ENCODE measurements at regions not wholly inside any gene's neighbourhood (a gene's known extent, or its start where the extent isn't known, plus 50 kb on each side); places are given as distances from the start of the nearest gene placed in this dataset.

DNA sequence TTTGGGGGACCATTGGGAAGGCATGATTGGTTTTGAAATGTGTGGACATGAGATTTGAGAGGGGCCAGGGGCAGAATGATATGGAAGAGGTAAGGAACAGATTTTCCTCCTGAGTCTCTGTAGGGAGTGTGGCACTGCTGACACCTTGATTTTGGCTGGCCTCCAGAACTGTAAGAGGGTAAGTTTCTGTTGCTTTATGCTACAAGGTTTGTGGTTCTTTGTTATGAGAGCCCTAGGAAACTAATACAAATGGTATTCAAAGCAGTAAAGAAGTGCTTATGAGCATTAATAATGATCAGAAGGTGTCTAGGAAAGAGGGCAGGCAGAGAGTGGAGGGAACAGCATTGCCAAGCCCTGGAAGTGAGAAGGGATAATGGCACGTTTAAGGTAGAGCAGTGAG lies 574.3 kb upstream of the NXPH2 start:
- no peak for ATAC-seq
- Histone ChIP-seq H3K36me3 (ENCODE audit: control insufficient read depth, insufficient read depth, low read length) (no peaks in the 10 kb centered on the region), H3K4me1 (ENCODE audit: control insufficient read depth, insufficient read depth, low read length) (no peaks in the 10 kb centered on the region), H3K27ac (ENCODE audit: low read length) (no peak overlapping the region), H3K9me3 (ENCODE audit: control insufficient read depth, insufficient read depth, low read depth, low read length) (no peaks in the 10 kb centered on the region), H3K27me3 (ENCODE audit: control insufficient read depth, insufficient read depth, low read length) (no peaks in the 10 kb centered on the region), H3K4me3 (ENCODE audit: low read depth in 2 of 2, low read length in 2 of 2) (no peak overlapping the region)
- TF ChIP-seq TCF7L2 (IDR thresholded peaks at IDR 0.05; ENCODE audit: low read depth, low read length) (no peak), SIN3A (IDR thresholded peaks at IDR 0.05; ENCODE audit: borderline replicate concordance, insufficient read depth, low read depth, low read length) (no peak), POLR2AphosphoS5 (IDR thresholded peaks at IDR 0.05; ENCODE audit: low read depth, low read length) (no peak)
- TF ChIP-seq, protein P1, sequence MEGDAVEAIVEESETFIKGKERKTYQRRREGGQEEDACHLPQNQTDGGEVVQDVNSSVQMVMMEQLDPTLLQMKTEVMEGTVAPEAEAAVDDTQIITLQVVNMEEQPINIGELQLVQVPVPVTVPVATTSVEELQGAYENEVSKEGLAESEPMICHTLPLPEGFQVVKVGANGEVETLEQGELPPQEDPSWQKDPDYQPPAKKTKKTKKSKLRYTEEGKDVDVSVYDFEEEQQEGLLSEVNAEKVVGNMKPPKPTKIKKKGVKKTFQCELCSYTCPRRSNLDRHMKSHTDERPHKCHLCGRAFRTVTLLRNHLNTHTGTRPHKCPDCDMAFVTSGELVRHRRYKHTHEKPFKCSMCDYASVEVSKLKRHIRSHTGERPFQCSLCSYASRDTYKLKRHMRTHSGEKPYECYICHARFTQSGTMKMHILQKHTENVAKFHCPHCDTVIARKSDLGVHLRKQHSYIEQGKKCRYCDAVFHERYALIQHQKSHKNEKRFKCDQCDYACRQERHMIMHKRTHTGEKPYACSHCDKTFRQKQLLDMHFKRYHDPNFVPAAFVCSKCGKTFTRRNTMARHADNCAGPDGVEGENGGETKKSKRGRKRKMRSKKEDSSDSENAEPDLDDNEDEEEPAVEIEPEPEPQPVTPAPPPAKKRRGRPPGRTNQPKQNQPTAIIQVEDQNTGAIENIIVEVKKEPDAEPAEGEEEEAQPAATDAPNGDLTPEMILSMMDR (IDR thresholded peaks at IDR 0.05) = no peak
- TF ChIP-seq, protein P2, sequence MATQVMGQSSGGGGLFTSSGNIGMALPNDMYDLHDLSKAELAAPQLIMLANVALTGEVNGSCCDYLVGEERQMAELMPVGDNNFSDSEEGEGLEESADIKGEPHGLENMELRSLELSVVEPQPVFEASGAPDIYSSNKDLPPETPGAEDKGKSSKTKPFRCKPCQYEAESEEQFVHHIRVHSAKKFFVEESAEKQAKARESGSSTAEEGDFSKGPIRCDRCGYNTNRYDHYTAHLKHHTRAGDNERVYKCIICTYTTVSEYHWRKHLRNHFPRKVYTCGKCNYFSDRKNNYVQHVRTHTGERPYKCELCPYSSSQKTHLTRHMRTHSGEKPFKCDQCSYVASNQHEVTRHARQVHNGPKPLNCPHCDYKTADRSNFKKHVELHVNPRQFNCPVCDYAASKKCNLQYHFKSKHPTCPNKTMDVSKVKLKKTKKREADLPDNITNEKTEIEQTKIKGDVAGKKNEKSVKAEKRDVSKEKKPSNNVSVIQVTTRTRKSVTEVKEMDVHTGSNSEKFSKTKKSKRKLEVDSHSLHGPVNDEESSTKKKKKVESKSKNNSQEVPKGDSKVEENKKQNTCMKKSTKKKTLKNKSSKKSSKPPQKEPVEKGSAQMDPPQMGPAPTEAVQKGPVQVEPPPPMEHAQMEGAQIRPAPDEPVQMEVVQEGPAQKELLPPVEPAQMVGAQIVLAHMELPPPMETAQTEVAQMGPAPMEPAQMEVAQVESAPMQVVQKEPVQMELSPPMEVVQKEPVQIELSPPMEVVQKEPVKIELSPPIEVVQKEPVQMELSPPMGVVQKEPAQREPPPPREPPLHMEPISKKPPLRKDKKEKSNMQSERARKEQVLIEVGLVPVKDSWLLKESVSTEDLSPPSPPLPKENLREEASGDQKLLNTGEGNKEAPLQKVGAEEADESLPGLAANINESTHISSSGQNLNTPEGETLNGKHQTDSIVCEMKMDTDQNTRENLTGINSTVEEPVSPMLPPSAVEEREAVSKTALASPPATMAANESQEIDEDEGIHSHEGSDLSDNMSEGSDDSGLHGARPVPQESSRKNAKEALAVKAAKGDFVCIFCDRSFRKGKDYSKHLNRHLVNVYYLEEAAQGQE (IDR thresholded peaks at IDR 0.05; ENCODE audit: insufficient read depth in 1 of 2, low read depth in 2 of 2, low read length in 1 of 2) = no peak
- intact Hi-C loops (cut with micrococcal nuclease; ENCODE audit: unreplicated experiment) = no loop called here
- BruUV-seq (replicated peaks) = no TSS peak
- CTCF ChIA-PET = no interaction called here
- DNase-seq (ENCODE audit: low read depth, low spot score) = no peak
- in situ Hi-C loops (cut with HindIII; ENCODE audit: low pct_unique_long_range_greater_than_20kb, low sequenced_read_pairs) = no loop called here
- POLR2A ChIA-PET = no interaction called here

DNA sequence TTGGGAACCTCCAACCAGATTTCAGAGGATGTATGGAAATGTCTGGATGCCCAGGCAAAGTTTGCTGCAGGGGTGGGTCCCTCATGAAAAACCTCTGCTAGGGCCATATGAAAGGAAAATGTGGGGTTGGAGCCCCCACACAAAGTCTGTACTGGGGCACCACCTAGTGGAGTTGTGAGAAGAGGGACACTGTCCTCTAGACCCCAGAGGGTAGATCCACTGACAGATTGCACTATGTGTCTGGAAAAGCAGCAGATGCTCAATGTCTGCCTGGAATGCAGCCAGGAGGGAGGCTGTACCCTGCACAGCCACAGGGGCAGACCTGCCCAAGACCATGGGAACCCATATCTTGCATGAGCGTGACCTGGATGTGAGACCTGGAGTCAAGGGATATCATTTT lies 573.7 kb upstream of the NXPH2 start:
- intact Hi-C loops (cut with micrococcal nuclease; ENCODE audit: unreplicated experiment) (no loop called here), in situ Hi-C loops (cut with HindIII; ENCODE audit: low pct_unique_long_range_greater_than_20kb, low sequenced_read_pairs) (no loop called here)
- no peak for TF ChIP-seq TCF7L2 (IDR thresholded peaks at IDR 0.05; ENCODE audit: low read depth, low read length)
- DNase-seq (ENCODE audit: low read depth, low spot score) (no peak), ATAC-seq (no peak)
- ChIA-PET CTCF (no interaction called here), POLR2A (no interaction called here)
- H3K9me3 ChIP-seq (ENCODE audit: control insufficient read depth, insufficient read depth, low read depth, low read length) = no peaks in the 10 kb centered on the region
- no TSS peak for BruUV-seq (replicated peaks)
- no peak overlapping the region for H3K4me3 ChIP-seq (ENCODE audit: low read depth in 2 of 2, low read length in 2 of 2)
- no peaks in the 10 kb centered on the region for H3K4me1 ChIP-seq (ENCODE audit: control insufficient read depth, insufficient read depth, low read length)
- no peaks in the 10 kb centered on the region for H3K36me3 ChIP-seq (ENCODE audit: control insufficient read depth, insufficient read depth, low read length)
- H3K27me3 ChIP-seq (ENCODE audit: control insufficient read depth, insufficient read depth, low read length) = no peaks in the 10 kb centered on the region
- no peak overlapping the region for H3K27ac ChIP-seq (ENCODE audit: low read length)

DNA sequence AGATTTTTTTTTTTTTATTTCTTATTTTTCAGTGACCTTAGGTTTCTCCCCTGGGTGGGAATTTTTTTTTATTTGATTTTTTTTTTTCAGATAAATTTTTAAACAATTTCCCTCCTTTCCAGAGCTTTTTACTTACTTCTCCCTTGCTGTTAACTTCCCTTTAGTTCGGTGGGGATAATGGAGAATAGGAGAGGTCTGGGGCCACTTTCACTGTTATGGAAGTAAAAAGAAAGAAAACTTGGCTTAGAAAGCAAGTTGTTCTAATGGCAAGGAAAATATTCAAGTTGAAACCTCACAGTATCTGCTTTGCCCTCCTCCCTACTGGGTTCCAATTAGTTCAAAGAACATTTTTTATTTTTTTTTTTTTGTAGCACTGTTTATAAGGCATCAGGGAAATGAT lies 537.1 kb upstream of the NXPH2 start:
- in situ Hi-C loops (cut with HindIII; ENCODE audit: low pct_unique_long_range_greater_than_20kb, low sequenced_read_pairs) = no loop called here
- H3K4me3 ChIP-seq (ENCODE audit: low read depth in 2 of 2, low read length in 2 of 2) = no peak overlapping the region
- H3K27me3 ChIP-seq (ENCODE audit: control insufficient read depth, insufficient read depth, low read length) = no peaks in the 10 kb centered on the region
- intact Hi-C loops (cut with micrococcal nuclease; ENCODE audit: unreplicated experiment) = no loop called here
- H3K27ac ChIP-seq (ENCODE audit: low read length) = no peak overlapping the region
- no TSS peak for BruUV-seq (replicated peaks)
- no peak for TF ChIP-seq SIN3A (IDR thresholded peaks at IDR 0.05; ENCODE audit: borderline replicate concordance, insufficient read depth, low read depth, low read length)
- TF ChIP-seq, protein P2 (IDR thresholded peaks at IDR 0.05; ENCODE audit: insufficient read depth in 1 of 2, low read depth in 2 of 2, low read length in 1 of 2) = no peak
- no peak for TF ChIP-seq TCF7L2 (IDR thresholded peaks at IDR 0.05; ENCODE audit: low read depth, low read length)
- no peak for TF ChIP-seq POLR2AphosphoS5 (IDR thresholded peaks at IDR 0.05; ENCODE audit: low read depth, low read length)
- TF ChIP-seq, protein P1 (IDR thresholded peaks at IDR 0.05) = no peak
- no peak for DNase-seq (ENCODE audit: low read depth, low spot score)
- CTCF ChIA-PET = no interaction called here
- POLR2A ChIA-PET = no interaction called here
- H3K36me3 ChIP-seq (ENCODE audit: control insufficient read depth, insufficient read depth, low read length) = no peaks in the 10 kb centered on the region
- ATAC-seq = no peak
- no peaks in the 10 kb centered on the region for H3K9me3 ChIP-seq (ENCODE audit: control insufficient read depth, insufficient read depth, low read depth, low read length)
- no peaks in the 10 kb centered on the region for H3K4me1 ChIP-seq (ENCODE audit: control insufficient read depth, insufficient read depth, low read length)
